GDM1 (cell line): ENCODE measurements at regions not wholly inside any gene's neighbourhood (a gene's known extent, or its start where the extent isn't known, plus 50 kb on each side); places are given as distances from the start of the nearest gene placed in this dataset.
"Not testable (repeated sequence)": the region's sequence is repeated elsewhere in the genome, so short reads cannot be mapped to it uniquely, and the experiment has no call there.

Experiments used
- DNase-seq: peaks from one replicate; lab custom pipeline; 2025; lab: John Stamatoyannopoulos, UW

GRCh38 chr12:111154147-111154834 is 214.6 kb downstream of the PHETA1 start:
- DNase-seq: no peak

DNA sequence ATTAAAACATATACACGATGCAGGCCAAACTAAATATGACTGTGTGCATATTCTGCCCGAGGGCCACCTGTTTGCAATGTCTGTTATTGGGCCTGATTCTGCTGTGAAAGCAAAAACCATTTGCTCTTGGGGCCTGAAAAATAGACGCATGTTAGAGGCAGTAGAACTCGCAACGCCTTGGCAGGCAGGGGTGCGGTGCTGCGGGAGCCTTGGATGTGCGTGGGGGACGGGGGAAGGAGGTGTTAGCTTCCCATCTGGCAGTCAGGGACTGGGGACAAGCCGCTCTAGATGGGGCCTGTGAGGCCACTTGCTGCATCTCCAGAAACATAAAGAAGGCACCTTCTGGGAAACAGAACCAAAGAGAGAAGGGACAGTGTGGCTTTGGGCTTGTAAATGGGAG is 216.3 kb downstream of the PHETA1 start:
- DNase-seq: no peak

- no peak for DNase-seq
Observed at GRCh38 chr12:111150921-111151840, 217.7 kb downstream of the PHETA1 start.

- no peak for DNase-seq
Observed at GRCh38 chr12:111150360-111150759, 218.5 kb downstream of the PHETA1 start.

GRCh38 chr12:111149299-111149698 is 219.6 kb downstream of the PHETA1 start:
- DNase-seq: no peak

DNA sequence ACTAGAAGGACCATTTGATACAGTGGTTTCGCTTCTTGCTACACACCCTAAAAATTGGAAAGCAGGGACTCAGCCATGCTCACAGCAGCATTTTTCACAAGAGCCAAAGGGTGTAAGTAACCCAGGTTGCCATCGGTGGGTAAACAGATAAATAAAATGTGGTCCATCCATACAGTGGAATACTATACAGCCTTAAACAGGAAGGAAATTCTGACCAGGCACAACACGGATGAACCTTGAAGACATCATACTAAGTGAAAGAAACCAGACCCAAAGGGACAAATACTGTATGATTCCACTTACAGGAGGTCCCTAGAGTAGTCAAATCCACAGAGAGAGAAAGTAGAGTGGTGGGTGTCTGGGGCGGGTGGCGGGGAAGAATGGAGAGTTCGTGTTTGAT is 220.9 kb downstream of the PHETA1 start:
- no peak for DNase-seq

DNA sequence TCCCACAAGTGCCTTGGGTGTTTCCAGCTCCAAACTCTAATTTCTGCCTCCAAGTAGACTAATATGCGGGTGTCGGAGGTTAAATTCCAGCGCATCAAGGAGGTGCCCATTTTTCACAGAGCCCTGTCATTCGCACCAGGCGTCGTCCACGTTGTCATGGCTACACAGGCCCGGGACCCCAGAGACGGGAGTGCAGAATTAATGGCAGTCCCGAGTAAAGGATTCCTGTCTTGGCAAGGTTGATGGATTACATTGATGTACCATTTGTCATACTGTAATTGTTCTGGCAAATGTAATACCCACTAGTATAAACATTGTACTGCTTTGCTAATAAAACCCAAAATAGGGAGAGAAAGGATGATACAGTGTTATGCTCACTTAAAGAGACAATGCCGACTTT is 222.9 kb upstream of the MYL2 start:
- DNase-seq: no peak

DNA sequence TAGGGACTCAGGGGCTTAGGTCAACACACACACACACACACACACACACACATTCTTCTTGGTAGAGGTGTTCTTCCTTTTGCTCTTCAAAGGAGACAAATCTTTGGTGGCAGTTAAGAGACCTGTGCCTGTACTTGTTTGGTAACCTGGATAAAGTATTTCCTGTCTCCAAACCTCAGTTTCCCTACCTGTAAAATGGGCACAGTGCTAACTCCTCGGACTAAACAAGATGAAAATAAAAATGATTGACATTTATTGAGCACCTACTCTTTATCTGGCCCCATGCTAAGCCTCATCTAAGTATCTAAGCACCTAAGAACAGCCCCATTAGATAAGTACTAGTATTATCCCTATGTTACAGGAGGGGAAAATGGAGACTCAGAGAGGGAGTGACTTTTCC is 220.8 kb upstream of the MYL2 start:
- DNase-seq: no peak

DNA sequence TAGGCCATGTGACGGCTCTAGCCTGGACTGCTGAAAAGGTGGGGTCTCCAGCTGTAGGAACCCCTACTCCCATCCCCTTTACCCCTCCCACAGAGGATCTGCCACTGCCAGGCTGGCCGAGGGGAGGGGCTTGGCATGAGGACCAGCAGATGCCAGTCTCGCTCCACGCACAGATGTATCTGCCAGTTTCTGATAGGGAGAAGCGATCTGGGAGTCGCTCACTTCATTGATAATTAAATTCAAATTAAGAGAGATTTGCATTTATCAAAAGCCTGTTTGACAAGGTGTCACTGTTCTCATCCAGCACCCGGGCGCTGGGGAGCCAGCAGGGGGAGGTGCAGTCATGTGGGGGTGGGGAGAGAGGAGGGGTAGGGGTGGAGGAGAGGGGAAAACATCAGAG is 217.6 kb upstream of the MYL2 start:
- DNase-seq: no peak

- DNase-seq: no peak
Observed at GRCh38 chr12:111135293-111135832, 215.0 kb upstream of the MYL2 start.

DNA sequence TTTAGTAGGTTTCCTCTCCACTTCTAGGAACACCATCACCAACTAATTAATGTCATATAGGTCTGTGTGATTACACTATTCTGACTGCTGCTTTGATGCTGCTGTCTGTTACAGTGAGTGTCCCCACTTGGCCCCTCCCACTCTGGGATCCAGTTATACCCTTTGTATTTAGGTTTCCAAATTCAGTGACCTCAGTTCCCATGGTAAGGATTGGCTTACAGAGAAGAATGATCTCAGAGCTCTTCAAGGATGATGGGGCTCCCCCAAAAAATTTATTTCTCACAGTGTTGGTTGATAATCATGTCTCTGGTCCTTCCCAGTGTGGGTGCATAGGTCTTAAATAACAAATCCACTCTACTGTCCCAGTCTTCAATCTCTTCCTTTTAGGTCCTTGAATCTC is 210.0 kb upstream of the MYL2 start:
- DNase-seq: no peak

GRCh38 chr12:111129149-111129767 is 208.9 kb upstream of the MYL2 start:
- no peak for DNase-seq

- no peak for DNase-seq
Observed at GRCh38 chr12:111126331-111126730, 206.0 kb upstream of the MYL2 start.

DNA sequence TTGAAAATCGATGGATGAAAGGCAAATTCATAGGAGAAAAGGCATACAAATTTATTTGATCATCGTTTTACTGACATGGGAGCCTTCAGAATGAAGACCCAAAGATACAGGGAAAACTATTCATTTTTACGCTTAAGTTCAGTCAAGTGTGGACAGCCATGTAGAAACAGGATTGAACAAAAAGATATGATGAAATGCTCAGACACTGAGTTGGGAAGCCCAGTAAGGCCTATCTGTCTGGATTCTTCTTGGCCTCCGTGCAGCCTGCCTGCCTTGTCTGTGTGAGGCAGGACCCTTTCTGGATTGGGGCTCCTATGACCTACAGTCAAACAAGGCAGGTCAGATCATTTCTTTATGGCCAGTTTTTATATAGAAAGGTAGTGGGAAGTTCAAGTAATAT is 203.8 kb upstream of the MYL2 start:
- DNase-seq: no peak

DNA sequence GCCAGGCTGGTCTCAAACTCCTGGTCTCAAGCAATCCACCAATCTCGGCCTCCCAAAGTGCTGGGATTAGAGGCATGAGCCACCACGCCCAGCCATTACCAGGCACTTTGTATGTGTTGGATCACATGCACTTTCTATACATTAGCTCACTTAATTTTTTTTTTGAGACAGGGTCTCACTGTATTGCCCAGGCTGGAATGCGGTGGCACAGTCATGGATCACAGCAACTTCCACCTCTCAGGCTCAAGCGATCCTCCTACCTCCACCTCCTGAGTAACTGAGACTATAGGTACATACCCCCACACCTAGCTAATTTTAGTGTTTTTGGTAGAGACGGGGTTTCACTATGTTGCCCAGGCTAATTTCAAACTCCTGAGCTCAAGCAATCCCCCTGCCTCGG is 203.0 kb upstream of the MYL2 start:
- DNase-seq: no peak

GRCh38 chr12:111122458-111122878 is 202.1 kb upstream of the MYL2 start:
- no peak for DNase-seq

DNA sequence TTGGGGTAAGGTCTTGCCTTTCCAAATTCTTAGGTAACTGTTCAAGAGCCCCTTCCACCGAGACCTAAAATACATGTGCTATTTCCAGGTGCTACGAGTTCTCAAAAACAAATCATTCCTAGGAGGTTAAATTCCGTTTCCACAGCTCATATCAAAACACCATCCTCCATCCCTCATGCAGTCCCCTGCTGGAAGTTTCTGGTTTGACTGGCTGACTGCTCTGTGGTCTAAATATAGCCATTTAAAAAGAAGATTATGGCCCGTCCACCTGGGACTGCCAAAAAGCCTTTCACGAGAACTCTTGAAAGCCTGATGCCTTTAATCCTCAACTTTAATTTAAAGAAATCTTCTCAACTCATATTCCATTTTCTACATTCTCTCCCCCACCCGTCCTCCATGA is 201.5 kb upstream of the MYL2 start:
- no peak for DNase-seq

- no peak for DNase-seq
Observed at GRCh38 chr12:111120578-111120977, 200.2 kb upstream of the MYL2 start.

GRCh38 chr12:111117017-111117416 is 196.6 kb upstream of the MYL2 start:
- DNase-seq: no peak

DNA sequence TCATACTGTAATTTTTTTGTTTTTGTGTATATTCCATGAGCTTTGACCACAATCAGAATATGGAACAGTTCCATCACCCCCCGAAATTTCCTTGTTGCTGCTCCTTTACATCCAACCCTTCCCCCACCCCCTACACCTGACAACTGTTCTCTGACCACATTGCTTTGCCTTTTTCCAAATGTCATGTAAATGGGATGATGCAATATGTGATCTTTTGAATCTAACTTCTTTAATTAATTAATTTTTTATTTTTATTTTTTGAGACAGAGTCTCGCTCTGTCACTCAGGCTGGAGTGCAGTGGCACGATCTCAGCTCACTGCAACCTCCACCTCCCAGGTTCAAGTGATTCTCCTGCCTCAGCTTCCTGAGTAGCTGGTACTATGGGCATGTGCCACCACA is 192.9 kb upstream of the MYL2 start:
- DNase-seq: not testable (repeated sequence)

- no peak for DNase-seq
Observed at GRCh38 chr12:111112311-111113098, 192.1 kb upstream of the MYL2 start.

DNA sequence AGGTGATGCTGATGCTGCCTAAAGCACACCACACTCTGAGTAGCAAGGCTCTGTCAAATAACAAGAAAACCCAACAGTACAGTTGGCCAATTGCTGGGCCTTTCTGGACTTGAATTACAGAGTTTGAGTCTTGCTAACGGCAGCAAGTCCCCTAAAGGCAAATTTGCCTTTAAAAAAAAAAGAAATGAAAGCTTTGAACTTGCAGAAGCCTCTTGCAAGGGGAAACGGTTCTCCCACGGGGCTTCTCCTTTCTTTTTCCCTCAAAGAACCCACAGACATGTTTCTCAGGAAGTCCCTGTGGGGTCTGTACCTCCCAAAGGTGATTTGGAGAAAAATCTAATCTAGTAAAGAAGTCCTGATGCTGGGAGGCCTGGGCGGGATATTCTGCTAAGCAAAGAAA is 191.3 kb upstream of the MYL2 start:
- no peak for DNase-seq
